ENCODE measurements at regions not wholly inside any gene's neighbourhood (a gene's known extent, or its start where the extent isn't known, plus 50 kb on each side); places are given as distances from the start of the nearest gene placed in this dataset.
"Not testable (repeated sequence)": the region's sequence is repeated elsewhere in the genome, so short reads cannot be mapped to it uniquely, and the experiment has no call there.

GRCh38 chr20:26209171-26209941 lies 512.7 kb upstream of the ZNF337 start:
- Histone ChIP-seq H4K20me1 (ENCODE audit: insufficient read depth, low read length) (no peaks in the 10 kb centered on the region), H3K9me2 (replicated peaks; ENCODE audit: insufficient read depth, low read length) (no peaks in the 10 kb centered on the region), H3K27ac (ENCODE audit: low read length) (no peak overlapping the region), H3F3A (ENCODE audit: insufficient read depth, low read length) (no peaks in the 10 kb centered on the region), H3K9ac (ENCODE audit: low read length) (no peak overlapping the region), H2AFZ (ENCODE audit: low read length) (no peak overlapping the region), H3K4me1 (ENCODE audit: low read length) (no peaks in the 10 kb centered on the region), H3K9me3 (replicated peaks; ENCODE audit: insufficient read depth, low read length) (no peaks in the 10 kb centered on the region; the same call in 1 of the 2 replicates), H3K4me2 (ENCODE audit: low read depth, low read length) (no peak overlapping the region), H3K36me3 (replicated peaks; ENCODE audit: insufficient read depth, low read length) (no peaks in the 10 kb centered on the region), H3K27me3 (replicated peaks; ENCODE audit: insufficient read depth, low read length) (no peaks in the 10 kb centered on the region), H3K79me2 (ENCODE audit: low read length) (no peaks in the 10 kb centered on the region), H3K4me3 (ENCODE audit: low read length) (no peak overlapping the region)
- TF ChIP-seq EZH2 (optimal IDR thresholded peaks at IDR 0.05; ENCODE audit: low read depth, low read length) (no peak), EZH2phosphoT487 (IDR thresholded peaks at IDR 0.05; ENCODE audit: low read length) (no peak), CTCF (IDR thresholded peaks at IDR 0.05; ENCODE audit: low read length) (no peak)
- DNase-seq: no peak

- Histone ChIP-seq H2AFZ (ENCODE audit: low read length) (no peak overlapping the region), H3F3A (ENCODE audit: insufficient read depth, low read length) (no peaks in the 10 kb centered on the region), H3K4me1 (ENCODE audit: low read length) (no peaks in the 10 kb centered on the region), H3K27me3 (replicated peaks; ENCODE audit: insufficient read depth, low read length) (no peaks in the 10 kb centered on the region), H3K4me3 (ENCODE audit: low read length) (no peak overlapping the region), H3K9me2 (replicated peaks; ENCODE audit: insufficient read depth, low read length) (no peaks in the 10 kb centered on the region), H3K36me3 (replicated peaks; ENCODE audit: insufficient read depth, low read length) (no peaks in the 10 kb centered on the region), H3K4me2 (ENCODE audit: low read depth, low read length) (no peak overlapping the region), H3K79me2 (ENCODE audit: low read length) (no peaks in the 10 kb centered on the region), H4K20me1 (ENCODE audit: insufficient read depth, low read length) (no peaks in the 10 kb centered on the region), H3K9ac (ENCODE audit: low read length) (no peak overlapping the region), H3K9me3 (replicated peaks; ENCODE audit: insufficient read depth, low read length) (no peaks in the 10 kb centered on the region; the same call in 1 of the 2 replicates), H3K27ac (ENCODE audit: low read length) (no peak overlapping the region)
- no peak for TF ChIP-seq CTCF (IDR thresholded peaks at IDR 0.05; ENCODE audit: low read length)
- TF ChIP-seq EZH2 (optimal IDR thresholded peaks at IDR 0.05; ENCODE audit: low read depth, low read length): no peak
- no peak for TF ChIP-seq EZH2phosphoT487 (IDR thresholded peaks at IDR 0.05; ENCODE audit: low read length)
- DNase-seq: no peak
These were observed 511.8 kb upstream of the ZNF337 start for GRCh38 chr20:26208296-26209091.

- not testable (repeated sequence) for DNase-seq; H3K36me3 ChIP-seq (replicated peaks; ENCODE audit: insufficient read depth, low read length); H3K27me3 ChIP-seq (replicated peaks; ENCODE audit: insufficient read depth, low read length); H4K20me1 ChIP-seq (ENCODE audit: insufficient read depth, low read length); H3K4me3 ChIP-seq (ENCODE audit: low read length); H3K9me3 ChIP-seq (replicated peaks; ENCODE audit: insufficient read depth, low read length); H3K4me2 ChIP-seq (ENCODE audit: low read depth, low read length); H3K9ac ChIP-seq (ENCODE audit: low read length); H3F3A ChIP-seq (ENCODE audit: insufficient read depth, low read length); H2AFZ ChIP-seq (ENCODE audit: low read length); H3K27ac ChIP-seq (ENCODE audit: low read length); H3K9me2 ChIP-seq (replicated peaks; ENCODE audit: insufficient read depth, low read length); H3K79me2 ChIP-seq (ENCODE audit: low read length); H3K4me1 ChIP-seq (ENCODE audit: low read length)
These were observed 511.3 kb upstream of the ZNF337 start for GRCh38 chr20:26207967-26208295.

Data from MM.1S (cell line).